ENCODE measurements at regions not wholly inside any gene's neighbourhood (a gene's known extent, or its start where the extent isn't known, plus 50 kb on each side); places are given as distances from the start of the nearest gene placed in this dataset.

- Mint-ChIP-seq H3K27ac (no peak overlapping the region), H3K4me1 (no peaks in the 10 kb centered on the region), H3K27me3 (ENCODE audit: low read depth) (no peaks in the 10 kb centered on the region), H3K9me3 (peaks cover 31% of the 10 kb centered on the region), H3K4me3 (no peak overlapping the region), H3K36me3 (0 out of 2 replicates have a peak, but pooled peaks cover 4% of the 10 kb centered on the region)
- POLR2A ChIA-PET: no interaction called here
- ATAC-seq (no peak), DNase-seq (ENCODE audit: low spot score) (no peak)
- CTCF ChIA-PET: no interaction called here
- TF ChIP-seq NR3C1 (CRISPR knock-in tag; conservative IDR thresholded peaks at IDR 0.05; ENCODE audit: low read depth): no peak
- no peak for TF ChIP-seq TEAD4 (CRISPR knock-in tag; IDR thresholded peaks at IDR 0.05)
- no peak for TF ChIP-seq SMAD4 (CRISPR knock-in tag; IDR thresholded peaks at IDR 0.05)
- no peak for TF ChIP-seq FOXK1 (CRISPR knock-in tag; IDR thresholded peaks at IDR 0.05)
- TF ChIP-seq ZBTB43 (CRISPR knock-in tag; IDR thresholded peaks at IDR 0.05): no peak
Measured at GRCh38 chr20:16135630-16136029, 437.6 kb downstream of the KIF16B start.

- Mint-ChIP-seq H3K4me3 (no peak overlapping the region), H3K27me3 (ENCODE audit: low read depth) (no peaks in the 10 kb centered on the region), H3K4me1 (no peaks in the 10 kb centered on the region), H3K36me3 (peaks cover 6% of the 10 kb centered on the region; the same call in 1 of the 2 replicates), H3K9me3 (peaks cover 33% of the 10 kb centered on the region), H3K27ac (no peak overlapping the region)
- ATAC-seq (no peak), DNase-seq (ENCODE audit: low spot score) (no peak)
- ChIA-PET CTCF (no interaction called here), POLR2A (no interaction called here)
- TF ChIP-seq ZNF121 (CRISPR knock-in tag; IDR thresholded peaks at IDR 0.05): no peak
- TF ChIP-seq TEAD1 (CRISPR knock-in tag; IDR thresholded peaks at IDR 0.05): no peak
- no peak for TF ChIP-seq KAT7 (CRISPR knock-in tag; IDR thresholded peaks at IDR 0.05; ENCODE audit: borderline replicate concordance)
- TF ChIP-seq FOXP1 (CRISPR knock-in tag; IDR thresholded peaks at IDR 0.05; ENCODE audit: borderline replicate concordance): no peak
- TF ChIP-seq OVOL2 (CRISPR knock-in tag; IDR thresholded peaks at IDR 0.05; ENCODE audit: borderline replicate concordance): no peak
- no peak for TF ChIP-seq ERG (CRISPR knock-in tag; IDR thresholded peaks at IDR 0.05)
- no peak for TF ChIP-seq USF1 (CRISPR knock-in tag; IDR thresholded peaks at IDR 0.05)
- no peak for TF ChIP-seq AR (CRISPR knock-in tag; IDR thresholded peaks at IDR 0.05)
- TF ChIP-seq ZNF532 (CRISPR knock-in tag; IDR thresholded peaks at IDR 0.05; ENCODE audit: borderline replicate concordance): no peak
- TF ChIP-seq EMX1 (CRISPR knock-in tag; IDR thresholded peaks at IDR 0.05): no peak
- no peak for TF ChIP-seq ARID4B (CRISPR knock-in tag; IDR thresholded peaks at IDR 0.05; ENCODE audit: borderline replicate concordance)
- no peak for TF ChIP-seq CDX4 (CRISPR knock-in tag; IDR thresholded peaks at IDR 0.05; ENCODE audit: borderline replicate concordance)
- TF ChIP-seq JAZF1 (CRISPR knock-in tag; IDR thresholded peaks at IDR 0.05): no peak
- TF ChIP-seq MXD4 (CRISPR knock-in tag; IDR thresholded peaks at IDR 0.05; ENCODE audit: borderline replicate concordance): no peak
- TF ChIP-seq FOXK1 (CRISPR knock-in tag; IDR thresholded peaks at IDR 0.05): no peak
Measured at GRCh38 chr20:16132036-16132798, 441.0 kb downstream of the KIF16B start.
